Neural progenitor cell (in vitro differentiated cells): ENCODE measurements at regions not wholly inside any gene's neighbourhood (a gene's known extent, or its start where the extent isn't known, plus 50 kb on each side); places are given as distances from the start of the nearest gene placed in this dataset.

Source experiments
- DNase-seq: peaks from one replicate; pipeline ENCODE4 v3.0.0-alpha.2; 2016; ENCODE audit warnings: low spot score
- H2AFZ ChIP-seq: fragments of 200-600 bp; sonication (generic); replicated peaks from 2 replicates; pipeline ENCODE4 v1.6.1; 2016; ENCODE audit warnings: antibody characterized with exemption
- H3F3A ChIP-seq: fragments of 200-600 bp; sonication (generic); 2 replicates; pipeline ENCODE4 v1.6.1; 2016; ENCODE audit warnings: antibody characterized with exemption, low read depth
- H3K27ac ChIP-seq: fragments of 200-600 bp; sonication (generic); 2 replicates; pipeline ENCODE4 v1.5.1; 2016; ENCODE audit warnings: mild to moderate bottlenecking
- H3K27me3 ChIP-seq: fragments of 200-600 bp; sonication (generic); 2 replicates; pipeline ENCODE4 v1.6.1; 2016; ENCODE audit warnings: mild to moderate bottlenecking, moderate library complexity
- H3K36me3 ChIP-seq: fragments of 200-600 bp; sonication (generic); 2 replicates; pipeline ENCODE4 v1.5.1; 2016
- H3K4me1 ChIP-seq: fragments of 200-600 bp; sonication (generic); 2 replicates; pipeline ENCODE4 v1.6.1; 2016; ENCODE audit warnings: mixed run types
- H3K4me2 ChIP-seq: fragments of 200-600 bp; sonication (generic); 2 replicates; pipeline ENCODE4 v1.6.1; 2016
- H3K4me3 ChIP-seq: fragments of 200-600 bp; sonication (generic); 2 replicates; pipeline ENCODE4 v1.5.1; 2016
- H3K79me2 ChIP-seq: fragments of 200-600 bp; sonication (generic); 2 replicates; pipeline ENCODE4 v1.6.1; 2016; ENCODE audit warnings: low read depth
- H3K9ac ChIP-seq: fragments of 200-600 bp; sonication (generic); 2 replicates; pipeline ENCODE4 v1.6.1; 2016
- H3K9me3 ChIP-seq: fragments of 200-600 bp; sonication (generic); 2 replicates; pipeline ENCODE4 v1.5.1; 2016; ENCODE audit warnings: low read depth
- H4K20me1 ChIP-seq: fragments of 200-600 bp; sonication (generic); 2 replicates; pipeline ENCODE4 v1.6.1; 2016; ENCODE audit warnings: low read depth
- H3K27ac Mint-ChIP-seq: 3 replicates; pipeline ENCODE4 v1.8.0; 2021; ENCODE audit warnings: mixed read lengths
- H3K27me3 Mint-ChIP-seq: 2 replicates; pipeline ENCODE4 v1.8.0; 2022; ENCODE audit warnings: low read depth, mild to moderate bottlenecking, inconsistent platforms, moderate library complexity, mixed read lengths; ENCODE audit not compliant: insufficient read depth
- H3K36me3 Mint-ChIP-seq: 3 replicates; pipeline ENCODE4 v1.8.0; 2021; ENCODE audit warnings: mixed read lengths
- H3K4me1 Mint-ChIP-seq: 3 replicates; pipeline ENCODE4 v1.8.0; 2021; ENCODE audit warnings: mixed read lengths
- H3K4me3 Mint-ChIP-seq: 3 replicates; pipeline ENCODE4 v1.8.0; 2021; ENCODE audit warnings: mild to moderate bottlenecking, moderate library complexity, mixed read lengths
- H3K9me3 Mint-ChIP-seq: 3 replicates; pipeline ENCODE4 v1.8.0; 2020; ENCODE audit warnings: mixed read lengths
- CTCF ChIP-seq: fragments of 200-600 bp; sonication (generic); IDR thresholded peaks from 2 replicates; pipeline ENCODE4 v1.5.1; 2017; ENCODE audit warnings: antibody characterized with exemption, mild to moderate bottlenecking
- EZH2 ChIP-seq: fragments of 200-600 bp; sonication (generic); IDR thresholded peaks from 2 replicates; pipeline ENCODE4 v1.6.1; 2017; ENCODE audit warnings: antibody characterized with exemption, mild to moderate bottlenecking, moderate library complexity
- EZH2phosphoT487 ChIP-seq: fragments of 200-600 bp; sonication (generic); IDR thresholded peaks from 2 replicates; pipeline ENCODE4 v1.6.1; 2017; ENCODE audit warnings: antibody characterized with exemption

GRCh38 chr7:68247126-68247525 lies 1250.5 kb downstream of the TYW1 start:
- Histone ChIP-seq H4K20me1 (no peaks in the 10 kb centered on the region), H3K4me3 (no peak overlapping the region), H3K4me2 (no peak overlapping the region), H3K79me2 (no peaks in the 10 kb centered on the region), H3K27me3 (peaks cover 9% of the 10 kb centered on the region), H3K4me1 (no peaks in the 10 kb centered on the region), H3K27ac (no peak overlapping the region), H2AFZ (peak overlapping the region; percentile 30), H3F3A (no peaks in the 10 kb centered on the region), H3K9ac (no peak overlapping the region), H3K9me3 (no peaks in the 10 kb centered on the region), H3K36me3 (no peaks in the 10 kb centered on the region)
- Mint-ChIP-seq H3K36me3 (no peaks in the 10 kb centered on the region), H3K4me1 (peaks cover 15% of the 10 kb centered on the region), H3K27ac (no peak overlapping the region), H3K4me3 (no peak overlapping the region), H3K27me3 (peaks cover 15% of the 10 kb centered on the region), H3K9me3 (peaks cover 13% of the 10 kb centered on the region)
- DNase-seq: no peak
- no peak for TF ChIP-seq EZH2phosphoT487

- Histone ChIP-seq H3K9ac (no peak overlapping the region), H3F3A (no peaks in the 10 kb centered on the region), H3K4me3 (no peak overlapping the region), H3K27me3 (peaks cover 9% of the 10 kb centered on the region), H3K27ac (no peak overlapping the region), H3K4me2 (no peak overlapping the region), H3K79me2 (no peaks in the 10 kb centered on the region), H3K4me1 (no peaks in the 10 kb centered on the region), H3K9me3 (peaks cover 2% of the 10 kb centered on the region), H4K20me1 (no peaks in the 10 kb centered on the region), H2AFZ (no peak overlapping the region), H3K36me3 (no peaks in the 10 kb centered on the region)
- TF ChIP-seq CTCF: no peak
- no peaks in the 10 kb centered on the region for H3K36me3 Mint-ChIP-seq
- DNase-seq: no peak
- H3K27ac Mint-ChIP-seq: no peak overlapping the region
- H3K4me1 Mint-ChIP-seq: peaks cover 15% of the 10 kb centered on the region
- no peak overlapping the region for H3K4me3 Mint-ChIP-seq
- peaks cover 12% of the 10 kb centered on the region for H3K27me3 Mint-ChIP-seq
- peaks cover 14% of the 10 kb centered on the region for H3K9me3 Mint-ChIP-seq
These were observed 1250.9 kb downstream of the TYW1 start for GRCh38 chr7:68247571-68247970.

DNA sequence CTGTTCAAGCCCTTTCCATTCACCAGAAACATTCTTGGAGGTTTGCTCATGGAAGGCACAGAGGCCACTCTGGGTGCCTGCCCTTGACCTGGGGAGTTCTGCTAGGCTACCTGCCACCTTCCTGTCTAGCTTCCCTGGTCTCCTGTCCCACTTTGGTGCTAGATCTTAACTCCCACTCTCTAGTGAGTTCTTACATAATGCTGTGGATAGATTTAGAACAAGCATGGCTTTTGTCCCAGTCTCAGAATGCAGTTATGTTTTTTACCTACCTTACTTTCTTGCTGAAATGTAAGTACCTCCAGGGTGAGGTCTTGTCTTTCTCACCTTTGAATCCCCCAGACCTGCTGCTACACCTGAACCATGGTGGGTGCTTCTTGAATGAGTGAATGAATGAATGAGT lies 1252.3 kb downstream of the TYW1 start:
- peaks cover 15% of the 10 kb centered on the region for H3K4me1 Mint-ChIP-seq
- H3K4me3 Mint-ChIP-seq: no peak overlapping the region
- no peaks in the 10 kb centered on the region for H3F3A ChIP-seq

GRCh38 chr7:68249611-68250010 lies 1253.0 kb downstream of the TYW1 start:
- no peaks in the 10 kb centered on the region for H3K36me3 ChIP-seq
- H3K4me1 Mint-ChIP-seq: peaks cover 15% of the 10 kb centered on the region
- peaks cover 12% of the 10 kb centered on the region for H3K27me3 Mint-ChIP-seq
- H3K9me3 Mint-ChIP-seq: peaks cover 14% of the 10 kb centered on the region
- no peak overlapping the region for H2AFZ ChIP-seq
- no peak overlapping the region for H3K27ac Mint-ChIP-seq
- H3F3A ChIP-seq: no peaks in the 10 kb centered on the region
- no peak overlapping the region for H3K4me3 Mint-ChIP-seq
- no peaks in the 10 kb centered on the region for H4K20me1 ChIP-seq
- H3K79me2 ChIP-seq: no peaks in the 10 kb centered on the region
- TF ChIP-seq CTCF (no peak), EZH2 (no peak), EZH2phosphoT487 (no peak)
- H3K4me3 ChIP-seq: no peak overlapping the region
- H3K27me3 ChIP-seq: peaks cover 9% of the 10 kb centered on the region
- no peak overlapping the region for H3K9ac ChIP-seq
- no peaks in the 10 kb centered on the region for H3K4me1 ChIP-seq
- H3K9me3 ChIP-seq: peaks cover 5% of the 10 kb centered on the region
- no peak for DNase-seq
- H3K36me3 Mint-ChIP-seq: no peaks in the 10 kb centered on the region
- H3K27ac ChIP-seq: no peak overlapping the region
- no peak overlapping the region for H3K4me2 ChIP-seq

More for the DNA sequence above, 1252.3 kb downstream of the TYW1 start:
- no peaks in the 10 kb centered on the region for H3K79me2 ChIP-seq
- no peak for TF ChIP-seq EZH2phosphoT487
- H3K27me3 ChIP-seq: peaks cover 9% of the 10 kb centered on the region
- no peak overlapping the region for H3K27ac Mint-ChIP-seq
- H3K9me3 ChIP-seq: peaks cover 5% of the 10 kb centered on the region
- H4K20me1 ChIP-seq: no peaks in the 10 kb centered on the region
- H3K4me1 ChIP-seq: no peaks in the 10 kb centered on the region
- no peak overlapping the region for H2AFZ ChIP-seq
- no peaks in the 10 kb centered on the region for H3K36me3 ChIP-seq
- no peak for DNase-seq
- H3K9ac ChIP-seq: no peak overlapping the region
- H3K4me2 ChIP-seq: no peak overlapping the region
- H3K27ac ChIP-seq: no peak overlapping the region
- peaks cover 14% of the 10 kb centered on the region for H3K9me3 Mint-ChIP-seq
- peaks cover 10% of the 10 kb centered on the region for H3K27me3 Mint-ChIP-seq
- H3K36me3 Mint-ChIP-seq: no peaks in the 10 kb centered on the region
- H3K4me3 ChIP-seq: no peak overlapping the region
